Stimulated activated CD8-positive, alpha-beta memory T cell treated with anti-CD3 and anti-CD28 coated beads, Interleukin-15, amount 100 ng/mL, for 1 hour (primary cell): ENCODE measurements at regions not wholly inside any gene's neighbourhood (a gene's known extent, or its start where the extent isn't known, plus 50 kb on each side); places are given as distances from the start of the nearest gene placed in this dataset.
"Not testable (repeated sequence)": the region's sequence is repeated elsewhere in the genome, so short reads cannot be mapped to it uniquely, and the experiment has no call there.

Experiments used
- DNase-seq: peaks from one replicate; pipeline ENCODE4 v3.0.0-alpha.2; 2020; ENCODE audit warnings: low read depth

DNA sequence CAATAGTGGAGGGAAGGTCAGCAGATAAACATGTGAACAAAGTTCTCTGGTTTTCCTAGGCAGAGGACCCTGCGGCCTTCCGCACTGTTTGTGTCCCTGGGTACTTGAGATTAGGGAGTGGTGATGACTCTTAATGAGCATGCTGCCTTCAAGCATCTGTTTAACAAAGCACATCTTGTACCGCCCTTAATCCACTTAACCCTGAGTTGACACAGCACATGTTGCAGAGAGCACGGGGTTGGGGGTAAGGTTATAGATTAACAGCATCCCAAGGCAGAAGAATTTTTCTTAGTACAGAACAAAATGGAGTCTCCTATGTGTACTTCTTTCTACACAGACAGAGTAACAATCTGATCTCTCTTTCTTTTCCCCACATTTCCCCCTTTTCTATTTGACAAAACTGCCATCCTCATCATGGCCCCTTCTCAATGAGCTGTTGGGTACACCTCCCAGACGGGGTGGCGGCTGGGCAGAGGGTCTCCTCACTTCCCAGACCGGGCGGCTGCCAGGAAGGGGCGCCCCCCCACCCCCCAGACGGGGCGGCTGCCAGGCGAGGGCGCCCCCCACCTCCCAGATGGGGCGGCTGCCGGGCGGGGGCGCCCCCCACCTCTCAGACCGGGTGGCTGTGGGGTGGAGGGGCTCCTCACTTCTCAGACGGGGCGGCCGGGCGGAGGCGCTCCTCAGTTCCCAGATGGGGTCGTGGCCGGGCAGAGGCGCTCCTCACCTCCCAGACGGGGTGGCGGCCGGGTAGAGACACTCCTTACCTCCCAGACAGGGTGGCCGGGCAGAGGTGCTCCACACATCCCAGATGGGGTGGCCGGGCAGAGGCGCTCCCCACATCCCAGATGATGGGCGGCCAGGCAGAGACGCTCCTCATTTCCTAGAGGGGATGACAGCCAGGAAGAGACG is 361.6 kb upstream of the SGO1 start:
- not testable (repeated sequence) for DNase-seq

DNA sequence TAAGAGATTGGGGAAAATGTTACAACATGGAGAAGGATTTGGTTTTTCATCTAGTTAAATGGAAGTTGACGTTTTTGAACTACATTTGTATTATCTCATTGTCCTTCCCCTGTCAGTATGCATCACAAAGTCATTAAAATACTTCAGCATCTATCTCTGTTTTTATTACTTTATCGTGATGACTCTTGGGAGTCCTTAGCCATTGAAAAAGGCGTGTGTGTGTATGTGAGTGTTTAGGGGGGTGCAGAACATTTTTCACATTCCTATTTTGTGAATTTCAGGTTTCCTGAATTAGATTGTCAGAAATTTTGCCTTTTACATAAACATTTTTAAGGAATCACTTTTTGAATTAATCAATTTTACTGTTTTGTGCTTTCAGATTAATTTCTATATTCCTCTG is 360.6 kb upstream of the SGO1 start:
- DNase-seq = no peak

DNA sequence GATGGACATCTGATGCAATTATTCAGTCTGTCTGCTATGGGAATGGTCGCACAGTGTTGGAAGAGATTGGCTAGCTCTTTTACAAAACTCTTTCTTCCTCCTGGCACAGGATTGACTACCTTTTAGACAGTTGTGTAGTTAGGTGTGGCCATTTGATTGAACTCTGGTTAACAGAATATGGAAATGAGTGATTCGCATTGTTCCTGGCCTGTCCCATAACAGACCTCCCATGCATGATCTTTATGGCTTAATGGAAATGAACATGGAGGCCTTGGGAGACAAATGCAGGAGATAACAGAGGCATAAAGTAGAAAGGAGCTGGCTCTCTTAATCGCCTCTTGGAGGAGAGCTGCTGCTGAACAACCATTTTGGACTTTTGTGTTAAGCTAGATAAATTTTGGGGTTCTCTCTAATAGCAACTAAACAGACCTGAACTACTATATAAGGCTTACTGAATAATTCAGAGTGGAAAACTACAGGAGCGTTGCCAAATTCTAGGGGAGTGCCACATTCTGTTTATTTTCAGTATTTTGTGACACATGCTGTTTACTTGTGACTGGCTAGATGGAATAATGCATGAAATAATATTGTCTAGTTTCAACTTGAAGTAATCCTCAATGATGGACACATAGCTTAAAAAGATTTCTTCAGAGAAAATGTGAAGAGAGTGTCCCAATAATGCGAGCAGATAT is 357.7 kb upstream of the SGO1 start:
- DNase-seq = no peak

DNA sequence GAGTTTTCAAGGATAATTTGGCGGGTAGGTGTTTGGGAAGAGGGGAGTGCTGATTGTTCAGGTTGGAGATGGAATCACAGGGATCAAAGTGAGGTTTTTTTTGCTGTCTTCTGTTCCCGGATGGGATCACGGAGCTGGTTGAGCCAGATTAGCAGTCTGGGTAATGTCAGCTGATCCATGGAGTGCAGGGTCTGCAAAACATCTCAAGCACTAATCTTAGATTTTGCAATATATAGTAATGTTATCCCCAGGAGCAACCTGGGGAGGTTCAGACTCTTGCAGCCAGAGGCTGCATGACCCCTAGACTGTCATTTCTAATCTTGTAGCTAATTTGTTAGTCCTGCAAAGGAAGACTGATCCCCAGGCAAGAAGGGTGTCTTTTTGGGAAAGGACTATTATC is 354.1 kb upstream of the SGO1 start:
- DNase-seq = no peak

DNA sequence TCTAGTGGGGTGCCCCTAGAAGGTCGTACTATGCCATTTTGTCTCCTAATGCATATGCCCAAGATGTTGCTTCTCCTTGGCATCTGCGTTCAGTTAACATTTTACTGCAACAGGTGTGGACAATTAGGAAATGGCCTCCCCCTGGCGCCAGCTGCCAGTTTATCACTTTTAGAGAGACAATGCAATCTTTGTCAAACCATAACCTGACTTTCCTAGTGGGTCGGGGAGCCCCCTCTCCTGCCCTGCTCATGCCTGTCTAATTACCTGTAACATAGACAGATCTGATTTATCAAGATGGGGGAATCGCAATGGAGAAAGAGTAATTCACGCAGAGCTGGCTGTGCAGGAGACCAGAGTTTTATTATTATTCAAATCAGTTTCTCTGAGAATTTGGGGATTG is 353.7 kb upstream of the SGO1 start:
- no peak for DNase-seq

DNA sequence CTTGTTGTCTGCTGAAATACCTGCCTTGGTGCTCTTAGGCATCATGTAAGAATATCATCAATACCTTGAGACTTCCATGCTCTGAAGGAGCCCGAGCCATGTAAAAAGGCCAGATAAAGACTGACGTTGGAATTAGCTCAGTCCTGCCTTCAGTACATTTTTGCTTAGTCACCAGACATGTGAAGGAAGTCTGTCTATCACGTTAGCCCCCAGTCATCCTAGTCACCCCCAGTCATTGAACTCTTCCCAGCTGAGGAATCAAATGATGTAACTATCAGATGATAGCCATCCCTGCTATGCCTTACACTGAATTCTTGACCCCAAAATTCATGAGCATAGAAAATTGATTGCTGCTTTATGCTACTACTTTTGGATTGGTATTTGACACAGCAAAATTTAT is 351.2 kb upstream of the SGO1 start:
- DNase-seq = no peak

DNA sequence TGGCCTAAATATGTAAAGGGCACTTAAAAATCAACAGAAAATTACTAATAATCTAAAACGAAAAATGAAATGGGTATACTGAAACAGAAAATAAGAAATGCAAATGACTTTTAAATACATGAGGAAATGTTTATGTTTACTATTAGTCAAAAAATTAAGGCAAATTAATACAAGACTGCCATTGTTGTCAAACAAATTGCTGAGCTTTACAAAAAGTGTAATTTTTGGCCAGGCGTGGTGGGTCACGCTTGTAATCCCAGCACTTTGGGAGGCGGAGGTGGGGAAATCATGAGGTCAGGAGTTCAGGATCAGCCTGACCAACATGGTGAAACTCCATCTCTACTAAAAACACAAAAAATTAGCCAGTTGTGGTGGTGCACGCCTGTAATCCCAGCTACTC is 343.9 kb upstream of the SGO1 start:
- DNase-seq = no peak

DNA sequence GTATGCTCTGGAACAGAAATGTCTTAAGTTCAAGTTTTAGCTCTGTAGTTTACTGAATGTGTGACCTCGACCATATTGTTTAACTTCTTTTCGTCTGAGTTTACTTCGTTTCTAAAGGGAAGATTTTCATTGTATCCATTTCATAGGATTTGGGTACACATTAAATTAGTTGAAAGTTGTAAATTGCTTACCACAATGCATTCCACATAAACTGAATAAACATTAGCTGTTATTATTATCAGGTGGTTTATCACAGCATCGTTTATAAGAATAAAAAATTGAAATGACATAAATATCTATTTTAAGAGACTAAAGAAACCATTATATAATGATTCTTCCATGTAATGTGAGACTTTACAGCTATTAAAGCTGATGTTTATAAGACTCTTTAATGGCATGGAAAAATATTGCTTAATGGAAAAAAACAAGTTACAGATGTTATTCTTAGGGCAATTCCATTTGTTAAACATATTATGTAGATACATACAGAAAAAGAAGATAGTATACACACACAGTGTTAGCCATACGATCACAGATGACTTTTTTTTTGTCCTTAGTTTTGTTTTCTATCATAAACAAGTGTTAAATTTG is 342.3 kb upstream of the SGO1 start:
- DNase-seq = no peak

DNA sequence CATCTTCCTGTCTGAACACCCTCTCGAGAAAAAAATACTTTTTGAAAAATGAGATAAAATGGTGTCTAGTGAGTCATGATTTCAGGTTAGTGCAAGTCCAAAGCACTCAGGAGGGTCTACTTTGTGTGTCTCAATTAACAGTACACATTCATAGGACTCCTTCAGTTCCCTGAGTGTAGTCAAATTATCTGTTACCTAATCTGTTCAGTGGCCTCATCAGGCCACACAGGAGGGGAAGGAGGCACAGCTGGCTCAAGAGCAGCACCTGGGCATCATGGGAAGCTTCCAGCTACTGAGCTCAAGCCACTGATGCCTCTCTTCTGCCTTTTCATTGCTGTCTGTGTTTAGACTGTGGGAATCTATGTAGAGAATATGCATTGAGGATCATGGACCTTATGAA is 341.4 kb upstream of the SGO1 start:
- no peak for DNase-seq

DNA sequence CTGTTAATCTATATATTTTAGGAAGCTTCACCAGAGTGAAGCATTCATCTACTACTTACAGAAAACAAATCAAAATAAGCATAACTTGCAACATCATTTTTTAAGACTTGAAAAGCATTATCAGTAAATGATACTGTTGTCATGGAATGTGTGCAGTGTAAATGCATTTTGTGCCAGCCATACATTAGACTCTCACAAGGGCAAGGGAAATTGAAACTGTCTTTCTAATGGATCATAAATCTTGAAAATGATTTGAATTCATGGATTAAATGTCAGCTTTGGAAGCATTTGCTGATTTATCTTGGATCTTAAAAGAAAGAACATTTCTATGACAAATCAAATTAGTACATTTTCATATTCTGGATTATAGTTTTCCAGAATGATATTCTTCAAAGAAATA is 338.3 kb upstream of the SGO1 start:
- no peak for DNase-seq

DNA sequence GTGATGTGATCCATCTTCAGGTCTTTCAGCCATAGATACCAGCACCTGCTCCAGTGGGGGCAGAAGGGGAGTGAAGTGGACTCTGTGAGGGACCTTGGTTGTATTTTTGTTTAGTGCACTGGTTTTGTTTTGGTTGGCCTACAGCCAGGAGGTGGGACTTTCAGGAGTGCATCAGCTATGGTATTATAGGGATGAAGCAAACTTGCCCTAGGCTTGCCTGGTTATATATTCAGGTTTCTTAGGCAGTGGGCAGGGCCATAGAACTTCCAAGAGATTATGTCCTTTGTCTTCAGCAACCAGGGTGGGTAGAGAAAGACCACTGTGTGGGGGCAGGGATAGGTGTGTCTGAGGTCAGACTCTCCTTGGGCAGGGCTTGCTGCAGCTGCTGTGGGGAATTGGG is 337.3 kb upstream of the SGO1 start:
- no peak for DNase-seq

DNA sequence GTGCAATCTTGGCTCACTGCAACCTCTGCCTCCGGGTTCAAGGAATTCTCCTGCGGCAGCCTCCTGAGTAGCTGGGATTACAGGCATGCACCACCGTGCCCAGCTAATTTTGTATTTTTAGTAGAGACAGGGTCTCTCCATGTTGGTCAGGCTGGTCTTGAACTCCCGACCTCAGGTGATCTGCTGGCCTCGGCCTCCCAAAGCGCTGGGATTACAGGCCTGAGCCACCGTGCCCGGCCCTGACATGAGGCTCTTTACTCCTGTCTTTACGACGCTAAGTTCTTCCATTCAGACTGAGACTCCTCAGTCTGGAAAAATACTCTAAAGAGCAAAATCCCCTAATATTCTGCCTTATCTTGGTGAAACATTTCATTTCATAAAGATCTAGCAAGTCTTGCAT is 331.3 kb upstream of the SGO1 start:
- not testable (repeated sequence) for DNase-seq

DNA sequence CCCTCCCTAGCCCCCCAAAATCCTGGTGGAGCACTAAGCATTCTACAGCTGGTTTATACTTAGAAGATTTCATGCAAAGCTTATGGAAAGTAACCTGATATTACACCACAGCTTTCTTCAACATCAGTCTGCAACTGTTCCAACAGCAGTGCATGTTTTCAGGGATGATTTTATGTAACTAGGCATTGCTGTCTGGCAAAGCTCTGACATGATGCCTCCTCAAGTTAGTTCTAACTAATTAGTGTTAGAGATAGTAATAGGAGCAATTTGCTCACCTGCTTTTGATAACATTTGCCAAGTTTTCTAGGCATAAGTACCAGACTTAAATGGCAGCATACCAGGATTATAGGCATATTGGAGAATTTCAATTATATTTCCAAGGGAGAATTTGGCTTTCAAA is 330.3 kb upstream of the SGO1 start:
- no peak for DNase-seq

DNA sequence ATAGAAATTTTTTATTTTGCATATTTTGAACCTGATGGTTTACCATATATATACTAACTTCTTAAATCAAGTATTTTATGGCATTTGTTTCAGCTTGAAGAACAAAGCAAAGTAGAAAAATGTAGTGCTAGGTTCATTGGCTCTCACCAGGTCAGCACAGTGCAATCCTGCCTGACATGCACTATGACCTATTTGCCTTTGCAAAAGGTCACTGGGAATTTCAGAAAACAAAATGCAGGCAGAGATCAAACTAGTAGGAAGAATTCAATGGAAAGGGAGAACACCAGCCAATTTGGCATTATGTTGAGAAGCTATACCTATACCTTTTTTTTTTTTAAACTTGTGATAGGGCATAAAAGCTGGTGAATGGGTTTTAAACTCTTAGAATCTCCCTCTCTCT is 329.8 kb upstream of the SGO1 start:
- DNase-seq = no peak

DNA sequence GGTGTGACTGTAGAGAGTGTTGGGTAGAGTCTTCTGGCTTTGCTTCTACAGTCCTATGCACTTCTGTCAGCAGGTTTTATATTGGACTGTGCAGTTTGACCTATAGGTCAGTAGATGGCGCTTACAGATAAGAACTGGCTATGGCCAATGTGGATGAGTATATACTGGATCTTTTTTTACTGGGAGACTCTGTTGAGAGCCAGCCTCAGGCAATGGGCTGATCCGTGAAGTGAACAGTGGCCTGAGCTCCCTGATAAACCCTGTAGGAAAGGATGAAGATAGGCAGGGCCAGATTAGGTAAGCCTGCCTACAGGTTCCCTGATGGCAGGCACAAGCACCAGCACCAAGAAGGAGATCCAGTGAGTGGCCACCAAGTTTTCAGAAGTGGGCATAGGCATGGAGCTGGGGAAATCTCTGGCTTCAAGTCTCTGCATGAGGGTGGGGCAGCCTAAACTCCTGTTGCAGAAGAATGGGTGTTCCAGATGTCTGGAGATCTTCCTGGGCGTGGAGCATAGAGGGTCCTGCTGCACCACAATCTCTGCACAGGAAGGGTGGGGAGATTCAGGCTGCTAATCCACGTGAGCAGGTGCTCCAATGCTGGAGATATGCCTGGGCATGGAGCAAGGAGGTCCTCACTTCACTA is 326.0 kb upstream of the SGO1 start:
- DNase-seq = no peak

DNA sequence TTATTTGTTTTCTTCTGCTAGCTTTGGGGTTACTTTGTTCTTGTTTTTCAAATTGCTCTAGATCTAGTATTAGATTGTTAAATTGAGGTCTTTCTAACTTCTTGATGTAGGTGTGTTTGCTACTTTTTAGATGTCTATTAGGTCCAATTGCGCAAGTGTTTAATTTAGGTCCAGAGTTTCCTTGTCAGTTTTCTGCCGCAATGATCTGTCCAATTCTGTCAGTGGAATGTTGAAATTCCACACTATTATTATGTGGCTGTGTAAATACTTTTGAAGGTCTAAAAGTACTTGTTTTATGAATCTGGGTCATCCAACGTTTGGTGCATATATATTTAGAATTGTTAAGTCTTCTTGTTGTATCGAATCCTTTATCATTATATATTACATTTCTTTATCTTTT is 324.4 kb upstream of the SGO1 start:
- DNase-seq = no peak

DNA sequence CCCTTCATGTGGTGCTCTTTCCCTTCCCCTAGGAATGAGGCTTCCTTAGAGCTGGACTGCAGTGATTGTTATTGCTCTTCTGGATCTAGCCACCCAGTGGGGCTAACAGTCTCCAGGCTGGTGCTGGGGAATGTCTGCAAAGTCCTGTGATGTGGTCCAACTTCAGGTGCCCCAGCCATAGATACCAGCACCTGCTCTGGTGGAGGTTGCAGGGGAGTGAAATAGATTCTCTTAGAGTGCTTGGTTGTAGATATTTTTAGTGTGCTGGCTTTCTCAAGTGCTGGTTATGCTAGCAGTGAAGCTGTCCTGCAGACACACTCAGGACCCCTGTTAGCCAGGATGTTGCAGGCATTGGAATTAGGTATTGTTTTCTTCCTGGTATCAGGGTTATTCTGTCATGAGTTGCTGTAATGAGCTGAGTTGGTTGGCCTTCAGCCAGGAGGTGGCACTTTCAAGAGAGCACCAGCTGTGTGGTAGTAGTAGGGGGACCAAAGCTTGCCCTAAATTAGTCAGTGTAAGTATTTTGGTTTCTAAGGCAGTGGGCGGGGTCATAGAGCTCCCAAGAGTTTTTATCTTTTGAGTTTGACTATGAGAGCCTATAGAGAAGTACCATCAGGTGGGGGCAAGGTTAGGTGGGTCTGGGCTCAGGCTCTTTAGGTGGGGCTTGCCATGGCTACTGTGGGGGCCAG is 317.5 kb upstream of the SGO1 start:
- DNase-seq = no peak

DNA sequence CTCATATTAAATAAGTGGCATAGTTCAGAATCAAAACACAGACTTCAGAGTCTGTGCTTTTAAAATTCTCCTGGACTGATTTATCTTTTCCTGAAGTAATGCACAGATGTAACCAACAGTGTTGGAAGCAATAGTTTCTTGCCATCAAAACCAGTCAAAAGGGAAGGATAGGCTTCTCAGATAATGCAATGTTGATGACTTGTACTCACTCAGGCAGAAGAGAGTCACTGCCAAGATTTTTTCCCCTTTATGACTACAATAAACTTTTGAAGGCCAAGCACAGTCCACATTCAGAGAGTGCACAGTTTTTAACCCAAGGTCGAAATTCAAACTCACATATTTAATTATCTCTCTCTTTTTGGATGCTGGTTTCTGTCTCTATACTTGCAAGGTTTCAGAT is 305.0 kb upstream of the SGO1 start:
- DNase-seq = no peak

DNA sequence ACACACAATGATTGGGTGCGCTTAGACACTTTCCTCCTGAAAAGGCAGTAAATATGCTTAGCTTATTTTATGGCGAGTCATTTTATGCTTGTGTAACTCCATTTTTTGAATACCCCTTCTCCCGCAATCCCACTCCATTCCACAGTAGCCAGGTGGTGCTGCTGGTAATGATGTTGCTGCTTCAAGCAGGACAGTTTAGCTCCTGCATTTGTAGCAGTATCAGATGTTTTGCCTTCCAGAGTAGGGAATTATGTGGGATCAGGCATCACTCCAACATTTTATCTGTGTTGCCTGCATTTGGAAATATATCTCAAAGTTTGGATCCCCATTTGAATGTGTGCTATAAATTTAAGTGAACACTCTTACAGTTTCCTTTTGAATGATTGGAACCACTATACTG is 302.1 kb upstream of the SGO1 start:
- DNase-seq = no peak

DNA sequence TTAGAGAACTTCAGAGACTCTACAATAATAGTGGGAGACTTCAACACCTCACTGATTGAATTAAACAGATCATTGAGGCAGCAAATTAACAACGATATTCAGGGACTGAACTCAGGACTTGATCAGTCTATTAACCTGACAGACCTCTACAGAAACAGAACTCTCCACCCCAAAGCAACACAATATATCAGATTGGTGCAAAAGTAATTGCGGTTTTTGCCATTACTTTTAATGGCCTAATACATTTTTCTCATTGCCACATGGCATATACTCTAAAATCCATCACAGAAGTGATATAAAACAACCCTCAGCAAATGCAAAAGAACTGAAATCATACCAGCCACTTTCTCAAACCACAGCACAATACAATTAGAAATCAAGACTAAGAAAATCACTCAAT is 298.1 kb upstream of the SGO1 start:
- no peak for DNase-seq

DNA sequence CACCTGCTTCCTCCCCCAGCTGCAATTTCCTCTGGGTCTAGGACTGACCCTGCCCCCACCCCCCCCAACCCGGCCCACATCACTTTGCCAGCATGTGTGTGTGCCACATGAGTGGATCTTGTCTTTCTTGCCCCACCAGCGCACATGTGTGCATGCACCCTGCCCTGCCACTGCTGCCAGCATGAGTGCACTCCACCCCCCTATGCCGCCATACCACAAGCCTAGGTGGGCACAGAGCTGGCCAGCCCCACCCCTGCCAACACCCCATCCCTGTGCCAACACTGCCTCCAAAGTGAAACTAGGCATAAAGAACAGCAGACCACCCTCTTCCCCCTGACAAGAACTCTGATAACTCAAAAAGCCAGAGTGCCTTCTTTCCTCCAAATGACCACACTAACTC is 296.3 kb upstream of the SGO1 start:
- no peak for DNase-seq

DNA sequence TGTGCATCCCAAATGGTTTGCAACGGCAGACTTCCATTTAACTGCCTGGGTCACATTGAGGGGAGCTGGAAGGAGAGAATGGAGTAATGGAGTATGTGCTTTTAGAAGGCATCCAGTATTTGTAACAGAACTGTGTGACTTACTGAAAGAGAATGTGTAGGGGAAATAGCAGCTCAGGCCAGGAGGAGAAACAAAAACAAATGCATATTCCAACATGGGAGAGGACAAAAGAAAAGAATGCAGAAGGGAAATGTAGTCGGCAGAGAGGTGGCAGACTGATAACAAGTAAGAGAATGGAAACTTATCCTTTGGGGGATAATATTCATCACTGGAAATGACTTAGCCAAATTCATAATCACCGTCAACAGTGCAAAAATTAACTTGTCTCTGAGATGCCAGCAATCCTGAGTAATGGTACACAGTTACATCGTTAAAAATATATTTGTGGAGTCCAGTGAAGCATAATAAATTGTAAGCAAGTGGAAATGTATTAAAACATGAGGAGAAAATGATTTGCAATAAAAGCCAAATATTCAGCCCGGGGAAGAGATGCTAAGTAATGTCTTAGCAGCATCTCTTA is 294.9 kb upstream of the SGO1 start:
- DNase-seq = no peak
